Effector memory CD8-positive, alpha-beta T cell (primary cell): ENCODE measurements at regions not wholly inside any gene's neighbourhood (a gene's known extent, or its start where the extent isn't known, plus 50 kb on each side); places are given as distances from the start of the nearest gene placed in this dataset.

ENCODE experiments used
- ATAC-seq: fragments of 150-1000 bp; cut with Tn5 transposase; replicated peaks from 2 replicates; pipeline ENCODE4 v1.10.0; 2021; ENCODE audit warnings: mild to moderate bottlenecking, moderate library complexity
- DNase-seq, 3 experiments: peaks; one replicate each; pipeline ENCODE4 v3.0.0; 2021
- H3K27ac Mint-ChIP-seq, 2 donors: one replicate each; pipeline ENCODE4 v1.8.0; 2022; ENCODE audit warnings: mild to moderate bottlenecking in 2 of 2, mixed read lengths in 2 of 2, moderate library complexity in 2 of 2
- H3K27me3 Mint-ChIP-seq, 2 donors: one replicate each; pipeline ENCODE4 v1.8.0; 2022; ENCODE audit warnings: mixed read lengths in 2 of 2
- H3K36me3 Mint-ChIP-seq: one replicate; pipeline ENCODE4 v1.8.0; 2022; ENCODE audit warnings: mild to moderate bottlenecking, moderate library complexity, mixed read lengths; ENCODE audit not compliant: insufficient read depth
- H3K4me1 Mint-ChIP-seq, 2 donors: one replicate each; pipeline ENCODE4 v1.8.0; 2022; ENCODE audit warnings: low read depth in 2 of 2, mixed read lengths in 2 of 2
- H3K4me3 Mint-ChIP-seq, 2 donors: one replicate each; pipeline ENCODE4 v1.8.0; 2022; ENCODE audit warnings: mild to moderate bottlenecking in 2 of 2, mixed read lengths in 2 of 2, moderate library complexity in 2 of 2
- H3K9me3 Mint-ChIP-seq, 2 donors: one replicate each; pipeline ENCODE4 v1.8.0; 2022; ENCODE audit warnings: mixed read lengths in 2 of 2

DNA sequence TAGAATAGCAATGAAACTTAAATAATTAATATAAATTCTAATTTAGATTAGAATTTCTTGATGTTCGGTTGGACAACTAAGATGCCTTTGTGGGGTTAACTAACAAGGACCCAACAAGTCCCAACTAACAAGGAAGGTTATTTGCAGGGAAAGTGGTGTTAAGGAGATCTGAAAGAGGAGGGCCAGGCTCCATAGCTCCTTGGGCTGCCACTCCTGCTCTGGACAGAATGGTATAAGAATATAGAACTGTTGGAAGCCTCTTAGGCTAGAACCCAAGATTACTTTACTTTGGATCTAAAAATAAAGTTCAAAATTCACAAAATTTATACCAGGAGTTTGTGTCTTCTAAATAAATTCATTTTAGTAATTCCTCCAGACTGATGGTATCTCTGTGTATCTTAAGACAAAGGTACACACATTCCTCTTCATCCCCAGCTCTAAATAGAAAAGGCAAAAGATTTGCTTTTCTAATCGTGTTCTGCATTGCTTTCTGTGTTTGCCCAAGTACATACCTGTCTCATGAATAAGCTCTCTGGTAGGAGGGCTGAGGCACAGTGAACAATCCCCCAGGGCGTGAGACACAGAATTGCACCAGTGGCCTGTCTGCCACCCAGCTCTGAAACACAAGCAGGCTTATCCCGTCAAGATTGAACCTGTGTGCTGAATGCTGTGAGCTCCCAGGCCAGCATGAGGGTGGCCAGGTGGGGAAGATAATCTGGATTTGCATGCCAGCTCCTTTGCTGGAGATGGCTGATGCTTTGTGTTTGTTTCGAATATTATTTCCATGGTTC, 176.0 kb downstream of the ACKR3 start:
- Mint-ChIP-seq H3K27me3 (peaks cover 14 to 54% of the 10 kb centered on the region in 2 donors), H3K36me3 (no peaks in the 10 kb centered on the region), H3K4me1 (peaks cover 0 to 5% of the 10 kb centered on the region in 2 donors), H3K9me3 (no peaks in the 10 kb centered on the region), H3K27ac (no peak overlapping the region), H3K4me3 (no peak overlapping the region)
- DNase-seq (no peak), ATAC-seq (no peak)

GRCh38 chr2:236746833-236747232, 177.2 kb downstream of the ACKR3 start:
- DNase-seq (no peak), ATAC-seq (no peak)
- H3K36me3 Mint-ChIP-seq = no peaks in the 10 kb centered on the region
- H3K4me1 Mint-ChIP-seq = peaks cover 0 to 5% of the 10 kb centered on the region in 2 donors
- no peaks in the 10 kb centered on the region for H3K9me3 Mint-ChIP-seq
- H3K27ac Mint-ChIP-seq = no peak overlapping the region
- no peak overlapping the region for H3K4me3 Mint-ChIP-seq
- peaks cover 26 to 66% of the 10 kb centered on the region in 2 donors for H3K27me3 Mint-ChIP-seq

DNA sequence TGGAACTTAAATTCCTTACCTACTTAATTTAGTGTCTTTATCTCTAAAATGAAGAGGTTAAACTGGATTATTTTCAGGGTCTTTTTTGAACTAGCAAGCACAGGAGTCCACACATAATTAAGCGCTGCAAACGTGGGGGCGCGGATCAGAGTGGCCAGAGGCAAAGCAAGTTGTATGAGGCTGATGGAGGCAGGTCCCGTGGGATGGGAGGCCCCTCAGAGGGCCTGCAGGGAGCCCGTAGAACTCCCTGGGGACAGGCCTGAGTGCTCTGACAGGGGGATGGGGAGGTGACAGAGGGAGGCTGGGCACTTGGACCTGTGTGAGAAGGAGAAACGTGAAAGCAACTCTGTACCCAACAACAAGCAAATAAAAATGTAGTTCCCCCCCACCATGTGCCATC, 177.8 kb downstream of the ACKR3 start:
- DNase-seq (no peak), ATAC-seq (no peak)
- no peak overlapping the region for H3K4me3 Mint-ChIP-seq
- peaks cover 26 to 71% of the 10 kb centered on the region in 2 donors for H3K27me3 Mint-ChIP-seq
- no peak overlapping the region for H3K27ac Mint-ChIP-seq
- peaks cover 0 to 5% of the 10 kb centered on the region in 2 donors for H3K4me1 Mint-ChIP-seq
- H3K36me3 Mint-ChIP-seq = no peaks in the 10 kb centered on the region
- H3K9me3 Mint-ChIP-seq = no peaks in the 10 kb centered on the region

- H3K4me3 Mint-ChIP-seq = no peak overlapping the region
- peaks cover 26 to 76% of the 10 kb centered on the region in 2 donors for H3K27me3 Mint-ChIP-seq
- DNase-seq (no peak), ATAC-seq (no peak)
- H3K27ac Mint-ChIP-seq = no peak overlapping the region
- H3K4me1 Mint-ChIP-seq = peaks cover 0 to 5% of the 10 kb centered on the region in 2 donors
- no peaks in the 10 kb centered on the region for H3K36me3 Mint-ChIP-seq
- no peaks in the 10 kb centered on the region for H3K9me3 Mint-ChIP-seq
Observed at GRCh38 chr2:236747925-236748324, 178.3 kb downstream of the ACKR3 start.

DNA sequence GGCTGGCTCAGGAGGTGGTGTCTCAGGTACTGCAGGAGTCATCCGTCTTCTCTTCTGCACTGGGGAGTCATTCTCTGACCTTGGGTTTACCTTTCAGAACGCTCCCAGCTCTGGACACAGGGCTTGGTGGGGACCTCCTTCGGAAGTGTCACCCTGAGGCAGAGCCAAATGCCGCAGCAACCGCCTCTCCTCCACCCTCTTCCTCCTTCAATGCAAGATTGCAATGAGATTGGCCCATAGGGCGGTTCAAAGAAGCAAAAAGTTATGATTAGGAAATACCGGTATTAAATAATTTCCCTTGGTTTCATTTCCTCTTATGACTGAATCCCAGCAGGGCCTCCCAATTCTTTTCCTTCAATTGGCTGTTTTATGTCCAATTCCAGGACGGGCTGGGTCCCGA, 178.8 kb downstream of the ACKR3 start:
- Mint-ChIP-seq H3K4me3 (no peak overlapping the region), H3K9me3 (no peaks in the 10 kb centered on the region), H3K4me1 (peaks cover 0 to 5% of the 10 kb centered on the region in 2 donors), H3K27me3 (peaks cover 29 to 80% of the 10 kb centered on the region in 2 donors), H3K36me3 (no peaks in the 10 kb centered on the region), H3K27ac (no peak overlapping the region)
- DNase-seq (no peak), ATAC-seq (no peak)

GRCh38 chr2:236748801-236749200, 179.2 kb downstream of the ACKR3 start:
- H3K4me1 Mint-ChIP-seq = peaks cover 0 to 5% of the 10 kb centered on the region in 2 donors
- no peak for ATAC-seq
- H3K27me3 Mint-ChIP-seq = peaks cover 32 to 85% of the 10 kb centered on the region in 2 donors
- no peaks in the 10 kb centered on the region for H3K9me3 Mint-ChIP-seq
- H3K27ac Mint-ChIP-seq = no peak overlapping the region
- H3K36me3 Mint-ChIP-seq = no peaks in the 10 kb centered on the region
- H3K4me3 Mint-ChIP-seq = no peak overlapping the region
- DNase-seq = no peak

DNA sequence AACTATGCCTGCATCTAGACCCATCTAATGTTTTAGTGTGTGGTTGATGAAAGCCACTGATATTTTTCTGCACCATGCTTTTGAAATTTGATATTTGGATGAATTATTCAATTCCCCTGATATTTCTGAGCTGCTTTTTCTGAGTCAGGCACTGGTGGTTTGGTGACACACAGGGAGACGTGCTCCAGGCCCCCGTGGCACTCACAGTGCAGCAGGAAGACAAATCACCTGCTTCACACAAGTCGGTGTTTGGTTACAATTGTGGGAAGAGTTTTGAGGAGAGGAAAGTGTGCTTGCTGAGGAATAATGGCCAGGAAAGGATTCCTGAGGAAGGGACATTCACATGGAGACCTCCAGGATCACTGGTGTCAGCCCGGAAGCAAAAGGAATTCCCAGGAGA, 179.7 kb downstream of the ACKR3 start:
- Mint-ChIP-seq H3K4me1 (peaks cover 0 to 5% of the 10 kb centered on the region in 2 donors), H3K27ac (no peak overlapping the region), H3K4me3 (no peak overlapping the region), H3K9me3 (no peaks in the 10 kb centered on the region), H3K36me3 (no peaks in the 10 kb centered on the region), H3K27me3 (peaks cover 32 to 85% of the 10 kb centered on the region in 2 donors)
- no peak for DNase-seq
- no peak for ATAC-seq

- no peak for ATAC-seq
- no peak for DNase-seq
- Mint-ChIP-seq H3K27ac (no peak overlapping the region), H3K4me1 (peaks cover 0 to 5% of the 10 kb centered on the region in 2 donors), H3K27me3 (peaks cover 32 to 74% of the 10 kb centered on the region in 2 donors), H3K4me3 (no peak overlapping the region), H3K9me3 (no peaks in the 10 kb centered on the region), H3K36me3 (no peaks in the 10 kb centered on the region)
Observed at GRCh38 chr2:236752096-236752495, 182.5 kb downstream of the ACKR3 start.

- Mint-ChIP-seq H3K27ac (peak overlapping the region in 1 of 2 donors; percentile 49), H3K36me3 (no peaks in the 10 kb centered on the region), H3K4me3 (no peak overlapping the region), H3K4me1 (peaks cover 0 to 5% of the 10 kb centered on the region in 2 donors), H3K9me3 (no peaks in the 10 kb centered on the region), H3K27me3 (peaks cover 38 to 59% of the 10 kb centered on the region in 2 donors)
- DNase-seq (no peak), ATAC-seq (no peak)
Observed at GRCh38 chr2:236753606-236754270, 184.1 kb downstream of the ACKR3 start.

DNA sequence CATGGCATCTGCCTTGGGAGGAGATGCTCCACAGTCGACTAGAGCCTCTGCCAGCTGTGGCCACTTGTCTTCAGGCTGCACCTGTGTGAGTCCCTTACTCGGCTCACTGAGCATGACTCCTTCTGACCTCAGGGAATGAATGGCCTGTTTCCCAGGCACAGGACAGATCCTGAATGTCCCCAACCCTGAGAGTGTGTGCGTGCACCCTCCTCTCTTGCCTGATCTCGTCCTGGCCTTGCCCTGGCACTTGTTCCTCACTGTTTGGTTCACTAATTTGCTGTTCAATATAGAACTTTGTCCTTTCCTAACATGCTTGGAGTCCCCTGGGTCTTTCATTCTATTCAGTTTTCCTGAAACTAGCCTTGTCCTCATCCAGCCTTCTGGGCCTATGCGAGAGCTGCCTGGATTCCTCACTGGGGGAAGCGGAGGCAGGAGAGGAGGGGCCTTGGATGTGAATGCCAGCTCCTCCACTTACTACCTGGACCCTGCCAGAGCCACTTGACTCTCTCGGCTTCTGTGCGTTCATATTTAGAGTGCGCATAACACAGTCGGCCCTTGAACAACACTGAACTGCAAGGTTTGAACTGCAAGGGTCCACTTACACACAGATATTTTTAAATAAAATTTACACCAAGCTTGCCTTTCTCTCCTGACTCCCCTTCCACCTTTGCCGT, 184.8 kb downstream of the ACKR3 start:
- H3K4me1 Mint-ChIP-seq = peaks cover 0 to 3% of the 10 kb centered on the region in 2 donors
- no peak overlapping the region for H3K27ac Mint-ChIP-seq
- H3K36me3 Mint-ChIP-seq = no peaks in the 10 kb centered on the region
- DNase-seq (no peak), ATAC-seq (no peak)
- H3K4me3 Mint-ChIP-seq = no peak overlapping the region
- no peaks in the 10 kb centered on the region for H3K9me3 Mint-ChIP-seq
- peaks cover 31 to 59% of the 10 kb centered on the region in 2 donors for H3K27me3 Mint-ChIP-seq

GRCh38 chr2:236755278-236755840, 185.7 kb downstream of the ACKR3 start:
- no peak overlapping the region for H3K4me3 Mint-ChIP-seq
- H3K27ac Mint-ChIP-seq = no peak overlapping the region
- no peaks in the 10 kb centered on the region for H3K4me1 Mint-ChIP-seq
- no peak for DNase-seq
- H3K27me3 Mint-ChIP-seq = peaks cover 26 to 59% of the 10 kb centered on the region in 2 donors
- ATAC-seq = no peak
- H3K36me3 Mint-ChIP-seq = no peaks in the 10 kb centered on the region
- H3K9me3 Mint-ChIP-seq = no peaks in the 10 kb centered on the region

- H3K27ac Mint-ChIP-seq = no peak overlapping the region
- H3K4me3 Mint-ChIP-seq = no peak overlapping the region
- peaks cover 9 to 31% of the 10 kb centered on the region in 2 donors for H3K27me3 Mint-ChIP-seq
Observed at GRCh38 chr2:236758406-236758805, 188.8 kb downstream of the ACKR3 start.

DNA sequence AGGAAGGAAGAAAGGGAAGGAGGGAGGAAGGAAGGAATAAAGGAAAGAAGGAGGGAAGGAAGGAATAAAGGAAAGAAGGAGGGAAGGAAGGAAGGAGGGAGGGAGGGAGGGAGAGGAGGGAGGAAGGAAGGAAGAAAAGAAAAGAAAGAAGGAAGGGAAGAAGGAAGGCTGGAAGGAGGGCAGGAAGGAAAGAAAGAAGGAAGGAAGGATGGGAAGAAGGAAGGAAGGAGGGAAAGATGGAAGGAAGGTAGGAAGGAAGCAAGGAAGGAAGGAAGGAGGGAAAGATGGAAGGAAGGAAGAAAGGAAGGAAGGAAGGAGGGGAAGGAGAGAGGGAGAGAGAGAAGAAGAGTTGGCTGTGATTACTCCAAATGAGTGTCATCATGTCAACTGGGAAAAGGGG, 190.6 kb downstream of the ACKR3 start:
- Mint-ChIP-seq H3K27ac (no peak overlapping the region), H3K4me3 (no peak overlapping the region), H3K27me3 (peaks cover 12 to 33% of the 10 kb centered on the region in 2 donors), H3K36me3 (no peaks in the 10 kb centered on the region), H3K9me3 (no peaks in the 10 kb centered on the region), H3K4me1 (no peaks in the 10 kb centered on the region)
- ATAC-seq (no peak), DNase-seq (no peak)

More at GRCh38 chr2:236758406-236758805, 188.8 kb downstream of the ACKR3 start:
- H3K4me1 Mint-ChIP-seq = no peaks in the 10 kb centered on the region
- DNase-seq (no peak), ATAC-seq (no peak)
- no peaks in the 10 kb centered on the region for H3K9me3 Mint-ChIP-seq
- no peaks in the 10 kb centered on the region for H3K36me3 Mint-ChIP-seq
